ACHN (cell line): ENCODE measurements at regions not wholly inside any gene's neighbourhood (a gene's known extent, or its start where the extent isn't known, plus 50 kb on each side); places are given as distances from the start of the nearest gene placed in this dataset.

Source experiments
- DNase-seq: peaks from one replicate; pipeline ENCODE4 v3.0.0-alpha.2; 2015
- in situ Hi-C: cut with HindIII; loops from 2 replicates; pipeline ENCODE4 v1.10.0; 2017; ENCODE audit warnings: low sequenced_read_pairs, low pct_ligation_motif_present, low pct_unique_long_range_greater_than_20kb

GRCh38 chr4:159538556-159538955 is 435.7 kb downstream of the RAPGEF2 start:
- in situ Hi-C loops = no loop called here
- no peak for DNase-seq

DNA sequence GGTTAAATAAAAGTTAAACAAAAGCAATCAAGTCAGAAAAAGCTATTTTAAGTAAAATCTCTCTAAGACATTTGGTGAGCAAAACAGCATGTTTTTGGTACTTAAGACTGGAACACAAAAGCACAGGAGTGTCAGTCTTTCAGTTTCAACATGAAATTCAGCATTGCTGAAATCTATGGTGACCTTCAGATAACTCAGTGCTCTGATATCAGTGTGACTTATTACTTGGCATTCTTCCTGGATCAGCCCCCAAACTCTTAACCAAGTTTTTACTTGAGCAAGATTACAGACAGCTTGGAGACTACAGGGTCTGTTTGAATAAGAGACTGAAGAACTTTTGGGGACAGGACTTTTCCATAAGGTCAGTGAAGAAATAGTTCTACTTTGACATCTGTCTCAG is 437.2 kb downstream of the RAPGEF2 start:
- DNase-seq = no peak
- in situ Hi-C loops = no loop called here

GRCh38 chr4:159540501-159540900 is 437.6 kb downstream of the RAPGEF2 start:
- no peak for DNase-seq

DNA sequence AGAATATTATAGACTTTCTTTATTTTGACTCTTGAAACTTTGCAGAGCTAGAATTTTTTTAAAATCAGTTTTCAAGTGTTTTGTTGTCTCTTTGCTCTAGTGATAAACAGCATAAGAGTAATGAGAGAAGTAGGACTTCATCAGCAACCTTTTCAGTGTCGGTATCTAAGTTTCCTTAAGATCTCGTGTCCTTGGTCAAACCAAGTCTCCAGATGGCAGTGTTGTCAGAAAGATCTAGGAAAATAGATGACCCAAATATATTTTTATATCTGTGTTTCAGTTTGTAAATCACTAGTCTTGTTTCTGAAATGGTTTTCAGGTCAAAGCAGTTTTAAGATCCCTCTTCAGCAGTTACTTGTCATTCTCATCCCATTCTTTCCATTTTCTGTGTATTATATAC is 438.3 kb downstream of the RAPGEF2 start:
- DNase-seq = no peak
- in situ Hi-C loops = no loop called here

More at GRCh38 chr4:159540501-159540900, 437.6 kb downstream of the RAPGEF2 start:
- in situ Hi-C loops = no loop called here

DNA sequence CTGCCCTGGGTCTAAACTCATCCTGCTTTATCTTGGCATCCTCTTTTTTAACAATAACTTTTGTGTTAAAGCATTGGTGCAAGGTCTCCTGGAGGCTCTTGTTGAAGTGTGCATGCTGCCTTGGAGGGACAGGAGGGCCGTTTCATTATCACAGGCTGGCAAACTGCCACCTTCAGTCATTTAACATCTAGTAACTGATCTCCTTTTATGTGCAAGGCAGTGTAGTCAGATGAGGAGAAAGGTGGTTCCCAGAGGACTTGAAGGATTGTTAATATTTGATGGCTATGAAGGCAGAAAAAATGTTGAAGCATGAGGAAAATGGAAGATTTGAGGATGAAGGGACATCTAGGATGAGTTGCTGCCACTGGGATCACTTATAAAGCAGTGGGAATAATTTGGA is 439.4 kb downstream of the RAPGEF2 start:
- DNase-seq = no peak
- in situ Hi-C loops = no loop called here

- no peak for DNase-seq
- in situ Hi-C loops = no loop called here
Measured at GRCh38 chr4:159543831-159544230, 441.0 kb downstream of the RAPGEF2 start.

DNA sequence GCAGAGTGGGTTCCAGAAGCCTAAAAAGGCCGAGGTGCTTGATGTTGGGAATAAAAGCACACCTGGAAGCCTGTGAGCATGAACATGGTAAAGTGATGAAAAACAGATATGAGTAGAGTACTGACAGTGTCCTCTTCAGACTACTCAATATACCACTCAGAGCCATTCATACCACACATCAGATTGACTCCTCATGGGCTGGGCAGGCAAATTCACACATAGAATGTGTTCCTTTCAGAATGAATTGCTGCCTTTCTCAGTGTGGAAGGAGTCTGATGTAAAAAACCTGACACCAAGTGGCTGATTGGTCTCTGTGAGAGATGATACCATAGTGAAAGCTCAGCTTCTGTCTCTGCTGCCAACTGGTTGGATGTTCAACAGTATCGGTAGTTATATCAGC is 442.7 kb downstream of the RAPGEF2 start:
- in situ Hi-C loops = no loop called here
- no peak for DNase-seq

DNA sequence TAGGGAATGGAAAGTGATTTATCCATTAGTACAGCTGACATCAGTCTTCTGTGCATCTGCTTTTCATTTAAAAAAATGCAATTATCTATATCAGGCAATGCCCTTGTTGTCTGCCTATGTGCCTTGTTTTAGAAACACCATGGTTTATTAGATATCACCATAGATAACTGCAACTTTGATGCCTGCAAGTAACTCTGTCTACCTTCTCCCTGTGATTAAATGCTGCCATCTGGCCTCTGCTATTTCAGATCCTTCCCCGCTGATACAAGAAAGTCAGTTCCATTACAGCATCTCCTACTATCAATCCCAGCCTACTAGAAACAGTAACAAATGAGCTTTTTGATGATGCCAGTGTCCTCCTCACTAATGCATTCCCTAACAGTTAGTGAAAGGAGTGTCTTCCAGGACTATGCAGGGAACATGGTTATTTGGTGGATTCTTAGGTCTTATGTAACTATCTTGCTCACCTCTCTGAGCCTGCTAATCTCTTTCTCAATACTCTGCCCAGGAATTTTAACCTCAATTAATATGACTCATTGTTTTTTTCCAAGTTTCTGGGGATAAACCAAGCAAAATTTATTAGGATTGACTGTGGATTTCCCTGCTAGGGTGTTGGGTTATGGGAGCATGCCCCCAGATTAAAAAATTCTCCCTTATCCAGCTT is 444.9 kb downstream of the RAPGEF2 start:
- in situ Hi-C loops = no loop called here

DNA sequence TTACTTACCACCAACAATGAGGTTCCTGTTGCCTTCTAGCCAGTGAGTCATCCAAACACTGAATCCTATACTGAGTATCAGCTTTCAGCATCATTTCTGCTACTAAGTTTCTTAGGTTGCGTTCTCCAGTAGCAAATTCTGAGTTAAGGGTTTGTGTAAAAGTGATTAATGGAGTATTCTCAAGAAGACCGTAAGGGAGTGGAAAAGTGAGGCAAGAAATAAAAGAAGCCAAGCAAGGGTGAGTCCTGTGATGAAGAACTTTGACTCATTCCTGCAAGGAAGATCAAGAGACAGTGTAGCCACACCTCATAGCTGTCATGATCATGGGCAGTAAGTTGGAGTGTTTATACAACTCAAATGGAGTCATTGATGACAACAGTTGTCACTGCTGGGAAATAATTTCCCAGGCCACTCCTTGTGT is 446.2 kb downstream of the RAPGEF2 start:
- no peak for DNase-seq
- in situ Hi-C loops = no loop called here

More for the DNA sequence above, 444.9 kb downstream of the RAPGEF2 start:
- DNase-seq = no peak

GRCh38 chr4:159551281-159551680 is 448.4 kb downstream of the RAPGEF2 start:
- DNase-seq = no peak
- in situ Hi-C loops = no loop called here

DNA sequence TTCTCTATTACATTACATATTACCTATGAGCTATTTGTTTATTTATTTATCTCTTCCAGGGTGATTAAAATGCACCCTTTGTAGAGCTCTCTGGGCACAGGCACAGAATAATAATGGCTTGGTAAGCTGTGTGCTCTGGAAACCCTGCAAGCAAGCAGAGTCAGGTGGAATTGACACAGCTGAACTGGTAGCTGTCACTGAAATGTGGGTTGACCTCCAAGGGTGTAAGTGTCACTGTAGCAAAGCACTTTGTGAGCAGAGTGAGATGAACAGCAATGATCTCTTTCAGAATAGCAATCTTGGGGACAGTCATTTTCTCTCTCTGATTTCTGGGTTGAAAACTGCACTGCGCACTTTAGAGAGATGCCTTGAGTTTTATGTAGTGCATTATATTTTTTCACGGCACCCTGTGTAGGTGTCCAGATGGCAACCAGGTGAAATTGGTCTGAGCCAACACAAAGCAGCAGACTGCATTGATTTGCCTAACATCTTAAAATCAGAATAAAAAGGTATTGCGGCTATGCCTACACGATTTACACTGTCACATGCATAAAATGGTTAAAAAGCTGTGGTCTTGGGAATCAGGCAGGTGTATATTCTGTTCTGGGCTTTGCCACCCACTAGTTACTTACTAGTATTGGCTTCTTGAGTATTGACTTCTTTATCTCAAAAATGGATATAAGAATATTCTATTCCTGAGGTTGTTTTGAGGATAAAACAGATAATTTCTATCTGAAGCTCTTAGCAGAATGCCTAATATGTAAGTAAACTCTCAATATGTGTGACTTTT is 450.3 kb downstream of the RAPGEF2 start:
- DNase-seq = no peak

GRCh38 chr4:159555873-159556272 is 453.0 kb downstream of the RAPGEF2 start:
- in situ Hi-C loops = no loop called here

More for the DNA sequence above, 450.3 kb downstream of the RAPGEF2 start:
- in situ Hi-C loops = no loop called here

DNA sequence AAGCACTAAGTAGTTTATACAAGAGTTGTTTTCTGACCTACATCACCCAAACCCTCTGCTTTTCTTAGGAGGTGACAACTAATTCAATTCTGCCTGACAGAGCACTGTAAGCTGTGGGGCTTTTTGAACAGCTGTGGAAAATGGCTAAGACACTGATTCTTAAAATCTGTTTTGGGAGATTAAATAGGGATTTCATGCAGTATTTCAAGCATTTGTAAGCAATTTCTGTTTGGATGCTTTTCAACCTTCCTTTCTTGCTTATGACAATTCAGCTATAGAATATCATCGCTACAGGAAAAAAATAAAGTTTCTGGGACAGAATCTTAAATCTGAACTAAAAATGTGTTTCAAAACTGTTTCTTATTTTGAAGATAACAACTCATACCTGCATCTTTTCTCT is 459.5 kb downstream of the RAPGEF2 start:
- in situ Hi-C loops = no loop called here
- no peak for DNase-seq

More at GRCh38 chr4:159555873-159556272, 453.0 kb downstream of the RAPGEF2 start:
- DNase-seq = no peak

- in situ Hi-C loops = no loop called here
- no peak for DNase-seq
Measured at GRCh38 chr4:159563257-159563656, 460.4 kb downstream of the RAPGEF2 start.

- in situ Hi-C loops = no loop called here
- DNase-seq = no peak
Measured at GRCh38 chr4:159564615-159565014, 461.7 kb downstream of the RAPGEF2 start.

DNA sequence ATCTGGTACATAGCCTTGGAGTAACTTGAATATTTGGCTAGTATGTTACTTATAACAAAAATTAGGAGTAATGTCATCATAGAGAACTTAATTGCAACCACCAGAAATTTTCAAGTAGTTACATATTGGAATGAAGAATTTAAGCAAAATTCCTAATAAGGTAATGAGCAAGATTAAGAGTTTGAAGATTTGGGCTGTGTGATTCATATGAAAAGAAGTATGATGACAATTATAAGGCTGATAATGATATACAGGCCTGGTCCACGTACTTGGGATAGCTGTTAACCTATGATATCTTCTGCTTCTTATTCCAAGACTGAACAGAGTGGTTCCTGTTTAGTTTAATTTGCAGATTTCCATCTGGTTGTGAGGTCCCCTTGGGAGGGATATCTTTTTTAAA is 463.9 kb downstream of the RAPGEF2 start:
- no peak for DNase-seq
- in situ Hi-C loops = no loop called here

DNA sequence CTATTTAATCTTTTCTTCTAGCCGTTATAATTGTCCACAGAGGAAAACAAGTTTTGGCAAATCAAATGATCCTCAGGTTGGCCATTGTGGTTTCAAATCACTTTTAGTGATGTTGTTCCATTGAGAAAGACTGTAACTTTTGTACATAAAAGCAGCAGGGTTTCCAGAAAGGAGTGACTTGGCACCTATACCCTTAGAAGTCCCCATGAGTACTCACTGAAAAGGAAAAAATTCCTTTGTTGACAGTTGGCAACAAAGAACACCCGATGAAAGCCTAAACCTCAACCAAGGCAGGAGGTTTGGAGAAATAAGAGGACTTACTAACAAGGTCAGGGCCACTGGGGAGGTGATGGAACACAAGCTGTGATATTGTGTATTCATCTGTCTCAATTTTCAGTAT is 474.4 kb downstream of the RAPGEF2 start:
- in situ Hi-C loops = no loop called here

GRCh38 chr4:159582685-159583084 is 479.8 kb downstream of the RAPGEF2 start:
- in situ Hi-C loops = no loop called here
- DNase-seq = no peak

More for the DNA sequence above, 474.4 kb downstream of the RAPGEF2 start:
- no peak for DNase-seq

DNA sequence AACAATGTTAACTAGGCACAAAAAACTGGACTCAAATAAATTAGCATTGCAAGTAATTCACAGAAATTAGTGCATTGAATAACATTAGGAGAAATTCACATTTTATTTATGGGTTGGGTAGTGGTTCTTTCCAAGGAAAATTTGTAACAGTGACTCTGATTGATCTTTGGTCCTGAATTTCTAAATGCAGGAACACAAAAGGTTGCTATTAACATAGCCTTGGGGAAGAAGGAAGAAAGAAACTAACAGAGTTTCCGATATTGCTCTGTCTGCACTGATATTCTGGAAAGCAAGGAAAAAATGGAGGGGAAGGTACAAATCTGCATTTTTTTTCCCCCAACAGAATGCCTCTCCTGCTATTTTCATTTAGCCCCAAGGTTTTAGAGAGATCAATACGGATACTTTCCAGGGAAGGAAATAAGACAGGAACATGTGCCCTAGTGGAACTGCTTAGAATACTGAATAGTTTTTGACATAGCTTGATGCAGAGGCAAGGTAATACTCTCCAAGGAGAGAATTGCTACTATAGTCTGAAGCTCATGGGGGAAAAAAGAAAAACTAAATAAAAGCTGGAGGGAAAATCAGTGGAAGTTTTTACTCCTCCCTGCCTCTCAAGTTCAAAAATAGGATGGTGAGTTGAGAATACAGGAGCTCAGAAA is 490.1 kb downstream of the RAPGEF2 start:
- DNase-seq = no peak
- in situ Hi-C loops = no loop called here
